Activated CD4-positive, alpha-beta T cell treated with anti-CD3 and anti-CD28 coated beads, Interleukin-2, Interleukin-4, amounts not matched to agents 100 ng/mL and 50 ng/mL, durations not matched to agents 16 hours and 8 hours (primary cell): ENCODE measurements at regions not wholly inside any gene's neighbourhood (a gene's known extent, or its start where the extent isn't known, plus 50 kb on each side); places are given as distances from the start of the nearest gene placed in this dataset.
A peak's percentile ranks its signal among the peaks of the same experiment; 100 is the strongest.
"Not testable (repeated sequence)": the region's sequence is repeated elsewhere in the genome, so short reads cannot be mapped to it uniquely, and the experiment has no call there.

ENCODE experiments used
- DNase-seq: peaks from one replicate; pipeline ENCODE4 v3.0.0-alpha.2; 2020; ENCODE audit warnings: low spot score

GRCh38 chr9:78172610-78173009, 63.3 kb upstream of the CEP78 start:
- DNase-seq: not testable (repeated sequence)

DNA sequence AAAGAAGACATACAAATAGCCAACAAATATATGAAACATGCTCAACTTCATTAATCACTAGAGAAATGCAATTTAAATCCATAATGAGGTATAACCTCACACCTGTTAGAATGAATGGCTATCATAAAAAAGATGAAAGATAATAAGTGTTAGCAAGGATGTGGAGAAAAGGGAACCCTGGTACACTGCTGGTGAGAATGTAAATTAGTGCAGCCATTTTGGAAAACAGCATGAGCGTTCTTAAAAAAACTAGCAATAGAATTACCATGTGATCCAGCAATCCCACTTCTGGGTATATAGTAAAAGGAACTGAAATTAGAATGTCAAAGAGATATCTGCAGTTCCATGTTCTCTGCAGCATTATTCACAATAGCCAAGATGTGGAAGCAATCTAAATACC, 64.2 kb upstream of the CEP78 start:
- DNase-seq: no peak

DNA sequence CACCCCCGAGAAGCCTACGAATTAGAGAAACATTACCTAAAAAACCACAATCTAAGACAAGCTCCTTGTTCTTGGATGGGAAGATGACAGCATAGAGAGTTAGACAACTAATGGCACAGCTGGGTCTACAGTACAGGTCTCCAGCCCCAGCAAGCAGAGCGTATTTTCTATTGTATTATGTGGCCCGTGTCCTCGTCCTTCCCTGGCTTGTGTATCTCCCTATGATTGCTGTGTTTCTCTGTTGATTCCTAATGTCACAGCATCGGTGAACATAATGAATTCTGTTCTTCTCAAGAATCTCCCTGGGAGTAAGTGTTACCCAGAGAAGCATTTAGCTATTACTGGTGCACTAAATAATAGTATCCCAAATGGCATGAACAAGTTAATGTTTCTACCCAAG, 66.8 kb upstream of the CEP78 start:
- no peak for DNase-seq

DNA sequence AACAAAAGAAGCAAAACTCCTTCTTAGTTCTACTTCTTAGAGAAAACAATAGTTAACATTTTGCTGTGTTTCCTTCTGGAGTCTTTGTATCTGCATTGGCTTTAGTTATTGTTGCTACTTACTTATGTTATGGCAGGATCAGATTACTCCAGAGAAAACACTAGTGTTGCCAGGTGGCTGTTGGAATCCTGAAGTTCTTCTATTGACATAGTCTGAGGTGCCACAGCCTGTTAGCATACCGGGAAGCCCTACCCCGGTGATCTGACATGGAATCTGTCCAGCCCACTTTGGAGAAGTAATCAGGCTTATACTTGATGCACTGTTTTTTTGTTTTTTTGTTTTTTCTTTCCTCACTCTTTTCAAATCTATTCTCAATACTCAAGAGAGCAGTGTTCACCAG, 68.5 kb upstream of the CEP78 start:
- DNase-seq: no peak

GRCh38 chr9:78163834-78164233, 72.0 kb upstream of the CEP78 start:
- no peak for DNase-seq

GRCh38 chr9:78158286-78158685, 77.6 kb upstream of the CEP78 start:
- no peak for DNase-seq

GRCh38 chr9:78150983-78151356, 84.9 kb upstream of the CEP78 start:
- DNase-seq: no peak

- no peak for DNase-seq
These were observed 85.4 kb upstream of the CEP78 start for GRCh38 chr9:78150312-78150982.

- no peak for DNase-seq
These were observed 86.1 kb upstream of the CEP78 start for GRCh38 chr9:78149702-78150291.

DNA sequence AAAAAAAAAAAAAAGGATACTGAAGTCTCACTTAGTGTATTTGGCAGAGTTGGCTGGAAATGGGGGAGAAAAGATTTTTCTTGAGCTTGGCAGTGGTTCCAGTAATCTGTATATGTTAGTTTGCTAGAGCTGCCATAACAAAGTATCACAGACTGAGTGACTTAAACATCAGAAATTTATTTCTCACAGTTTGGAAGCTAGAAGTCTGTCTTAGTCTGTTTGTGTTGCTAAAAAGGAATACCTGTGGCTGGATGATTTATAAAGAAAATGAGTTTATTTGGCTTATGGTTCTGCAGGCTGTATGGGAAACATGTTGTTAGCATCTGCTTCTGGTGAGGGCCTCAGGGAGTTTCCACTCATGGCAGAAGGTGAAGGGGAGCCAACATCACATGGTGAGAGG, 89.6 kb upstream of the CEP78 start:
- no peak for DNase-seq

GRCh38 chr9:78144663-78145377, 91.1 kb upstream of the CEP78 start:
- DNase-seq: no peak

DNA sequence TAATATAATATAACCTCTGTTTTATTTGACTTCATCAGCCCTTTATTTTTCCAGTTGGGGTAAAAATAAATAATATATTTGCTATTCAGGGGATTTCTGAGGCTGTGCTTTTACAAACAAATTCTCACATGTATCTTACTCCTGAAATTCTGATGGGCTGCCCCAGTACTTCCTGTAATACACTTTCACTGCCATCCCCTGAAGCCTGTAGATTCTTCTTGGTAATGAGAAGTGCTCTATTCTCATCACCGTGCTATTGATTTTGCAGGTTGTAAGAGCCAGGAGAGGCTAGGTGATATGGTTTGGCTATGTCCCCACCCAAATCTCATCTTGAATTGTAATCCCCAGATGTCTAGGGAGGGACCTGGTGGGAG, 91.9 kb upstream of the CEP78 start:
- DNase-seq: no peak

GRCh38 chr9:78143281-78144007, 92.4 kb upstream of the CEP78 start:
- peak; percentile 18 for DNase-seq

DNA sequence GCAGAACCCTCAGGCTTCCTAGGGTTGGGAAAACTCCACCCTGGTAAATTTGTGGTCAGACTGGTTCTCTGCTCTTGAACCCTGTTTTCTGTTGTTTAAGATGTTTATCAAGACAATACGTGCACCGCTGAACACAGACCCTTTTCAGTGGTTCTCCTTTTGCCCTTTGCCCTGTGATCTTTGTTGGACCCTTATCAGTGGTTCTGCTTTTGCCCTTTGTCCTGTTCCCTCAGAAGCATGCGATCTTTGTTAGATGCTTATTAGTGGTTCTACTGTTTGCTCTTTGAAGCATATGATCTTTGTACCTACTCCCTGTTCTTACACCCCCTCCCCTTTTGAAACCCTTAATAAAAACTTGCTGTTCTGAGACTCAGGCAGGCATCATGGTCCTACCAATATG, 93.6 kb upstream of the CEP78 start:
- DNase-seq: not testable (repeated sequence)

GRCh38 chr9:78133751-78134150, 102.1 kb upstream of the CEP78 start:
- peak; percentile 27 for DNase-seq

DNA sequence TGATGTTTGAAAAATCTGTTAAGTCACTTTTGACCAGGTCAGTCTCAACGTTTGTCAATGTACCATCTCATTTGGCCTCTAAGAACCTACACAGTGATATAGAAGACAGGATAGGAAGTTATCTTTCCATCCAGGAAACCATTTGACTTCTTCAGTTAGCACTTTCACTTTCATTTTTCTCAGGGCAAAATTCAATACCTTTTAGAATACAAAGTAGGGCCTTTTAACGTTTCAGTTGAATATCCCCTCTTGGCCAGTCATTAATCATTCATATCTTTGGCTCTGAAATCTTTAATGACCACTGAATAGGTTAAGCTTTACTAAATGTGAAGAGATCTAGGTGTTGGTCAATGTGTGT, 101.1 kb upstream of the GNAQ start:
- DNase-seq: no peak

DNA sequence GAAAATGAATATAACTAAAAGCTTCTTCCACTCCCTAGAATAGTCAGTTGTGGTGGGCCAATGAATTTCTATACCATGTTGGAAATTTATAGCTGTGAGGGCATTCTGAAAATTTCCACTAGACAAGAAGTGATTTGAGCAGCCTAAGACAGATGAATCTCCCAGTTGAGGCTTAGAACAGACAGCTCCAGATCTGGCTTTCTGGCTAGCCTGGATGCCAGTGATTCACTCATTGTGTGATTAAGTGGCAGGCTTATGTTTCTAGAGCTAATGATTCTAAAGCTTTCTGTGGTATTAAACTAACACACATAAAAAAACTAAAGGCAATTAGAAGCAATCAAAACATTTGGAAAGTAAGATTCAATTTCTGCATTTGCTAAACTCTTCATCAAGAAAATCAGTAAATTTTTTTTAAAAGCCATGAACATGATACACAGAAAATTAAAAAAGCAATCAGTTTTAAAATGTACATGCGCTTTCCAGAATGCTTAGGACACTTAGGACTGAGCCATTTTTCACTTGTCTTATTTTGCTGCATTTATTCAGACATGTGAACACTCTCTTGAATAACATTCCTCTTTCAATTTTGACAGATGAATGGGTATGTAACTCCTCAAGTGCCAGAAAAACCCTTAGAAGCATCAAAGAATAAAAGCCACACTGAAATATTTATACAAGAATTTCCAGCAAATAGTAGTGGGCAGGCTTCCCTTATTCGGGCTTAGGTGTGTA, 100.5 kb upstream of the GNAQ start:
- no peak for DNase-seq

GRCh38 chr9:78130853-78131252, 99.2 kb upstream of the GNAQ start:
- DNase-seq: no peak

GRCh38 chr9:78130004-78130403, 98.4 kb upstream of the GNAQ start:
- no peak for DNase-seq

- DNase-seq: no peak
These were observed 95.9 kb upstream of the GNAQ start for GRCh38 chr9:78127279-78128225.

- DNase-seq: no peak
These were observed 92.2 kb upstream of the GNAQ start for GRCh38 chr9:78123808-78124207.
